ENCODE measurements at regions not wholly inside any gene's neighbourhood (a gene's known extent, or its start where the extent isn't known, plus 50 kb on each side); places are given as distances from the start of the nearest gene placed in this dataset.

- in situ Hi-C loops (cut with HindIII; ENCODE audit: low pct_unique_long_range_greater_than_20kb, low sequenced_read_pairs) = no loop called here
- no peak for DNase-seq (ENCODE audit: low read depth, low spot score)
These were observed 548.1 kb downstream of the LTN1 start for GRCh38 chr21:28444557-28444956.

GRCh38 chr21:28444111-28444510 is 548.6 kb downstream of the LTN1 start:
- no peak for DNase-seq (ENCODE audit: low read depth, low spot score)
- in situ Hi-C loops (cut with HindIII; ENCODE audit: low pct_unique_long_range_greater_than_20kb, low sequenced_read_pairs) = no loop called here

- in situ Hi-C loops (cut with HindIII; ENCODE audit: low pct_unique_long_range_greater_than_20kb, low sequenced_read_pairs) = no loop called here
- DNase-seq (ENCODE audit: low read depth, low spot score) = no peak
These were observed 550.1 kb downstream of the LTN1 start for GRCh38 chr21:28442624-28443023.

- no peak for DNase-seq (ENCODE audit: low read depth, low spot score)
- in situ Hi-C loops (cut with HindIII; ENCODE audit: low pct_unique_long_range_greater_than_20kb, low sequenced_read_pairs) = no loop called here
These were observed 550.6 kb downstream of the LTN1 start for GRCh38 chr21:28442085-28442484.

GRCh38 chr21:28439788-28440187 is 552.9 kb downstream of the LTN1 start:
- in situ Hi-C loops (cut with HindIII; ENCODE audit: low pct_unique_long_range_greater_than_20kb, low sequenced_read_pairs) = no loop called here
- DNase-seq (ENCODE audit: low read depth, low spot score) = no peak

- in situ Hi-C loops (cut with HindIII; ENCODE audit: low pct_unique_long_range_greater_than_20kb, low sequenced_read_pairs) = no loop called here
- no peak for DNase-seq (ENCODE audit: low read depth, low spot score)
These were observed 553.4 kb downstream of the LTN1 start for GRCh38 chr21:28439251-28439650.

- no peak for DNase-seq (ENCODE audit: low read depth, low spot score)
- in situ Hi-C loops (cut with HindIII; ENCODE audit: low pct_unique_long_range_greater_than_20kb, low sequenced_read_pairs) = no loop called here
These were observed 555.6 kb downstream of the LTN1 start for GRCh38 chr21:28437061-28437460.

GRCh38 chr21:28436286-28436932 is 556.3 kb downstream of the LTN1 start:
- in situ Hi-C loops (cut with HindIII; ENCODE audit: low pct_unique_long_range_greater_than_20kb, low sequenced_read_pairs) = no loop called here
- DNase-seq (ENCODE audit: low read depth, low spot score) = no peak

- in situ Hi-C loops (cut with HindIII; ENCODE audit: low pct_unique_long_range_greater_than_20kb, low sequenced_read_pairs) = no loop called here
- DNase-seq (ENCODE audit: low read depth, low spot score) = no peak
These were observed 561.0 kb downstream of the LTN1 start for GRCh38 chr21:28431527-28432200.

- in situ Hi-C loops (cut with HindIII; ENCODE audit: low pct_unique_long_range_greater_than_20kb, low sequenced_read_pairs) = no loop called here
- DNase-seq (ENCODE audit: low read depth, low spot score) = no peak
These were observed 561.7 kb downstream of the LTN1 start for GRCh38 chr21:28431022-28431421.

- no peak for DNase-seq (ENCODE audit: low read depth, low spot score)
- in situ Hi-C loops (cut with HindIII; ENCODE audit: low pct_unique_long_range_greater_than_20kb, low sequenced_read_pairs) = no loop called here
These were observed 563.5 kb downstream of the LTN1 start for GRCh38 chr21:28429161-28429560.

- in situ Hi-C loops (cut with HindIII; ENCODE audit: low pct_unique_long_range_greater_than_20kb, low sequenced_read_pairs) = no loop called here
- no peak for DNase-seq (ENCODE audit: low read depth, low spot score)
These were observed 565.2 kb downstream of the LTN1 start for GRCh38 chr21:28427394-28428022.

GRCh38 chr21:28426545-28426944 is 566.1 kb downstream of the LTN1 start:
- in situ Hi-C loops (cut with HindIII; ENCODE audit: low pct_unique_long_range_greater_than_20kb, low sequenced_read_pairs) = no loop called here

GRCh38 chr21:28423521-28424190 is 569.0 kb downstream of the LTN1 start:
- no peak for DNase-seq (ENCODE audit: low read depth, low spot score)
- in situ Hi-C loops (cut with HindIII; ENCODE audit: low pct_unique_long_range_greater_than_20kb, low sequenced_read_pairs) = no loop called here

More at GRCh38 chr21:28426545-28426944, 566.1 kb downstream of the LTN1 start:
- DNase-seq (ENCODE audit: low read depth, low spot score) = no peak

GRCh38 chr21:28421716-28422524 is 570.8 kb downstream of the LTN1 start:
- in situ Hi-C loops (cut with HindIII; ENCODE audit: low pct_unique_long_range_greater_than_20kb, low sequenced_read_pairs) = no loop called here
- no peak for DNase-seq (ENCODE audit: low read depth, low spot score)

- no peak for DNase-seq (ENCODE audit: low read depth, low spot score)
- in situ Hi-C loops (cut with HindIII; ENCODE audit: low pct_unique_long_range_greater_than_20kb, low sequenced_read_pairs) = no loop called here
These were observed 572.9 kb downstream of the LTN1 start for GRCh38 chr21:28419811-28420210.

- DNase-seq (ENCODE audit: low read depth, low spot score) = no peak
- in situ Hi-C loops (cut with HindIII; ENCODE audit: low pct_unique_long_range_greater_than_20kb, low sequenced_read_pairs) = no loop called here
These were observed 573.8 kb downstream of the LTN1 start for GRCh38 chr21:28418726-28419514.

Data from SK-MEL-5 (cell line).